ENCODE measurements at regions not wholly inside any gene's neighbourhood (a gene's known extent, or its start where the extent isn't known, plus 50 kb on each side); places are given as distances from the start of the nearest gene placed in this dataset.

DNA sequence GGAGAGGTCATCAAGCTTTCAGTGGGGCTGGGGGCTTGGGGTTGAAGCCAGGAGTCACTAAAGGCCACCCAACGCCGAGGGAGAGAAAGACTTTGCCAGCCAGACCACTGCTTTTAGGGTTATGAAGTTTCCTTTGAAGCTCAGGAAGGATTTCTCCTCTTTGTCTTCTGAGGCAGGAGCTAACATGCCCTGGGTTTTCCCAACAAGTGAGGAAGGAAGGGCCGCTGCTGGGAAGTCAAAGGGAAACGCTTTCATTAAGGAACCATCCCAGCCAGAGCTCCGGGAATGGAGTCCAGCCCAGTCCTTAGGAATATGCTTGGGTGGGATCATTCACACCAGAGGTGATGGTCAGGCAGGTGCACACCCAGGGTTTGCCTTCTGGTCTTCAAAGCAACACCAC is 436.9 kb downstream of the PRDM2 start:
- H3K27me3 ChIP-seq (ENCODE audit: control insufficient read depth in 2 of 2, insufficient read depth in 2 of 2, low read length in 2 of 2), result no peaks in the 10 kb centered on the region
- H3K4me2 ChIP-seq (ENCODE audit: insufficient read depth, low read length), result no peak overlapping the region
- FAIRE-seq, result no peak
- H3K4me1 ChIP-seq (ENCODE audit: control insufficient read depth, extremely low read depth, insufficient read depth, low read length), result no peaks in the 10 kb centered on the region
- no peak overlapping the region for H3K4me3 ChIP-seq (replicated peaks in 1 of 3; ENCODE audit: insufficient read depth in 1 of 3, low read depth in 1 of 3, low read length in 3 of 3)
- TF ChIP-seq MYC (IDR thresholded peaks at IDR 0.05; ENCODE audit: low read depth, low read length), result no peak
- TF ChIP-seq, protein P1, sequence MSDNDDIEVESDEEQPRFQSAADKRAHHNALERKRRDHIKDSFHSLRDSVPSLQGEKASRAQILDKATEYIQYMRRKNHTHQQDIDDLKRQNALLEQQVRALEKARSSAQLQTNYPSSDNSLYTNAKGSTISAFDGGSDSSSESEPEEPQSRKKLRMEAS (IDR thresholded peaks at IDR 0.05; ENCODE audit: insufficient read depth, insufficient read length), result no peak
- TF ChIP-seq EZH2 (IDR thresholded peaks at IDR 0.05; ENCODE audit: borderline replicate concordance, low read depth, low read length, severe bottlenecking), result no peak
- no peak for TF ChIP-seq JUN (IDR thresholded peaks at IDR 0.05; ENCODE audit: borderline replicate concordance, insufficient read depth, insufficient read length, low read depth)
- TF ChIP-seq GATA2 (IDR thresholded peaks at IDR 0.05; ENCODE audit: insufficient read depth, insufficient read length, low read depth, low read length), result no peak
- TF ChIP-seq POLR2AphosphoS5 (IDR thresholded peaks at IDR 0.05; ENCODE audit: insufficient read depth, low read depth, low read length), result no peak
- no peak for TF ChIP-seq FOS (IDR thresholded peaks at IDR 0.05; ENCODE audit: borderline replicate concordance, insufficient read depth, low read length)
- TF ChIP-seq POLR2A (IDR thresholded peaks at IDR 0.05; ENCODE audit: low read depth, low read length), result no peak
- TF ChIP-seq CTCF (IDR thresholded peaks at IDR 0.05; ENCODE audit: extremely low read depth in 1 of 2, insufficient read depth in 1 of 2, low read depth in 1 of 2, low read length in 2 of 2), result no peak
- no peaks in the 10 kb centered on the region for H3K9me3 ChIP-seq (replicated peaks; ENCODE audit: control insufficient read depth, insufficient read depth, low read length)
- H3K27ac ChIP-seq (ENCODE audit: insufficient read depth, low read depth, low read length), result no peak overlapping the region
- H3K36me3 ChIP-seq (ENCODE audit: control insufficient read depth in 2 of 2, extremely low read depth in 1 of 2, insufficient read depth in 2 of 2, low read length in 2 of 2), result no peaks in the 10 kb centered on the region
- no peak for DNase-seq (ENCODE audit: low read depth, low spot score)
- H3K79me2 ChIP-seq (ENCODE audit: control insufficient read depth, insufficient read depth, low read length), result no peaks in the 10 kb centered on the region
- ChIA-PET CTCF (no interaction called here), POLR2A (no interaction called here)
- no peak overlapping the region for H2AFZ ChIP-seq (ENCODE audit: low read depth, low read length)
- intact Hi-C loops (cut with micrococcal nuclease) (no loop called here), dilution Hi-C loops (cut with MboI; ENCODE audit: extremely low pct_ligation_motif_present, low sequenced_read_pairs) (no loop called here)
- no TSS peak for BruUV-seq (replicated peaks)
- no peak overlapping the region for H3K9ac ChIP-seq (replicated peaks; ENCODE audit: extremely low read depth, insufficient read depth, low read length)
- no peaks in the 10 kb centered on the region for H4K20me1 ChIP-seq (replicated peaks; ENCODE audit: control insufficient read depth, extremely low read depth, insufficient read depth, low read length)
- H3K9me1 ChIP-seq (replicated peaks; ENCODE audit: control insufficient read depth, extremely low read depth, insufficient read depth, low read length), result no peaks in the 10 kb centered on the region
